Liver (tissue), 3 donors: ENCODE measurements at regions not wholly inside any gene's neighbourhood (a gene's known extent, or its start where the extent isn't known, plus 50 kb on each side); places are given as distances from the start of the nearest gene placed in this dataset.

ENCODE experiments used
- ATF3 ChIP-seq: IDR thresholded peaks from 2 replicates; pipeline ENCODE4 v1.6.1; 2016; ENCODE audit warnings: antibody characterized with exemption
- EGR1 ChIP-seq, 2 donors: IDR thresholded peaks; 2 replicates each; pipeline ENCODE4 v1.6.1; 2016 to 2018; ENCODE audit warnings: antibody characterized with exemption in 2 of 2, low read depth in 2 of 2
- MAX ChIP-seq: IDR thresholded peaks from 2 replicates; pipeline ENCODE4 v1.6.1; 2016; ENCODE audit warnings: antibody characterized with exemption
- RAD21 ChIP-seq, 2 donors: IDR thresholded peaks; 2 replicates each; pipeline ENCODE4 v1.6.1; 2016; ENCODE audit warnings: antibody characterized with exemption in 2 of 2, mild to moderate bottlenecking in 2 of 2
- RXRA ChIP-seq, 2 donors: IDR thresholded peaks; 2 replicates each; pipeline ENCODE4 v1.6.1; 2017 to 2018; ENCODE audit warnings: antibody characterized with exemption in 2 of 2, mild to moderate bottlenecking in 1 of 2
- SP1 ChIP-seq: IDR thresholded peaks from 2 replicates; pipeline ENCODE4 v1.6.1; 2018; ENCODE audit warnings: antibody characterized with exemption, mild to moderate bottlenecking
- TF ChIP-seq, protein P1 (sequence below): fragments of 150-350 bp; IDR thresholded peaks from 2 replicates; pipeline ENCODE4 v1.5.1; 2017; ENCODE audit warnings: improper control_type of control experiment, low read depth, low read length; ENCODE audit not compliant: missing input control
- donor health status: healthy.
- donor health status: healthy.

DNA sequence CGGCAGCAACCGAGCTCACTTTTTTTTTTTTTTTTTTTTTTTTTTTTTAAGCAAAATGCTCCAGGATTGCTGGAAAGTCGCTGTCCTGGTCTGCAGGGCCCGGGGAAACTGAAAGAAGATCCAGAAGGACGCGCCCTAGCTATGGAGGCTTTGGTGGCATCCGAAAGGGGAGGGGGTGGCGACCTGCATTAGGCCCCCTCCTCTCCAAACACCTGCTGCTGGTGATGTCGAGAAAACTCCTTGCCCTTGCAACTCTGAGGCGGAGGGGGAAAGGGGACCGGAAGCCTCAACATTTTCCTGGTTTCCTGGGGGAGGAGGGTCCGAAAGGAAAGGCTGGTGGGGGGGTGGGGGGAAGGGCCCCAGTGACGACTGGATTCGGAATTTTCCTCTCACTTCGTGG, 421.1 kb downstream of the VRK1 start:
- TF ChIP-seq, protein P1, sequence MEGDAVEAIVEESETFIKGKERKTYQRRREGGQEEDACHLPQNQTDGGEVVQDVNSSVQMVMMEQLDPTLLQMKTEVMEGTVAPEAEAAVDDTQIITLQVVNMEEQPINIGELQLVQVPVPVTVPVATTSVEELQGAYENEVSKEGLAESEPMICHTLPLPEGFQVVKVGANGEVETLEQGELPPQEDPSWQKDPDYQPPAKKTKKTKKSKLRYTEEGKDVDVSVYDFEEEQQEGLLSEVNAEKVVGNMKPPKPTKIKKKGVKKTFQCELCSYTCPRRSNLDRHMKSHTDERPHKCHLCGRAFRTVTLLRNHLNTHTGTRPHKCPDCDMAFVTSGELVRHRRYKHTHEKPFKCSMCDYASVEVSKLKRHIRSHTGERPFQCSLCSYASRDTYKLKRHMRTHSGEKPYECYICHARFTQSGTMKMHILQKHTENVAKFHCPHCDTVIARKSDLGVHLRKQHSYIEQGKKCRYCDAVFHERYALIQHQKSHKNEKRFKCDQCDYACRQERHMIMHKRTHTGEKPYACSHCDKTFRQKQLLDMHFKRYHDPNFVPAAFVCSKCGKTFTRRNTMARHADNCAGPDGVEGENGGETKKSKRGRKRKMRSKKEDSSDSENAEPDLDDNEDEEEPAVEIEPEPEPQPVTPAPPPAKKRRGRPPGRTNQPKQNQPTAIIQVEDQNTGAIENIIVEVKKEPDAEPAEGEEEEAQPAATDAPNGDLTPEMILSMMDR: no peak
- no peak for TF ChIP-seq ATF3
- TF ChIP-seq MAX: no peak
- no peak for TF ChIP-seq RAD21 (IDR thresholded peaks at IDR 0.05)
- no peak for TF ChIP-seq SP1
- no peak for TF ChIP-seq EGR1 (IDR thresholded peaks at IDR 0.05; ENCODE audit: low read depth in 2 of 2)
- TF ChIP-seq RXRA (IDR thresholded peaks at IDR 0.05): no peak
